ENCODE measurements at regions not wholly inside any gene's neighbourhood (a gene's known extent, or its start where the extent isn't known, plus 50 kb on each side); places are given as distances from the start of the nearest gene placed in this dataset.
"Not testable (repeated sequence)": the region's sequence is repeated elsewhere in the genome, so short reads cannot be mapped to it uniquely, and the experiment has no call there.

- DNase-seq (ENCODE audit: low spot score), result no peak
These were observed 71.1 kb downstream of the TRAM1L1 start for GRCh38 chr4:117014236-117014635.

- no peak for DNase-seq (ENCODE audit: low spot score)
These were observed 74.7 kb downstream of the TRAM1L1 start for GRCh38 chr4:117010671-117011070.

- DNase-seq (ENCODE audit: low spot score), result no peak
These were observed 84.3 kb downstream of the TRAM1L1 start for GRCh38 chr4:117001077-117001476.

DNA sequence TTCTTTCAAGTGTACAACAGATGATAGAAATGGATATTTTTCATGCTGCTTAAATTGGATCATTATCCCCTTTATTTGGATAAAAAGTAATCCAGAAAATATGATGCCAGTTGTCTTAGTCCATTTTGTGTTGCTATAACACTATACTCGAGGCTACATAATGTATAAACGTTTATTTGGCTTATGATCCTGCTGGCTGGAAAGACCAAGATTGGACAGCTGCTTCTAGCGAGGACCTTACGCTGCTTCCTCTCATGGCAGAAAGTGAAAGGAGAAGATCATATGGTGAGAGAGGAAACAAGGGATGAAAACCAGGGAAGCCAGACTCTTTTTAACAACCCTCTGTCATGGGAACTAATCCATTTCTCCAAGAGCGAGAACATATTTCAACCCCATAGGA, 102.7 kb downstream of the TRAM1L1 start:
- DNase-seq (ENCODE audit: low spot score), result no peak

DNA sequence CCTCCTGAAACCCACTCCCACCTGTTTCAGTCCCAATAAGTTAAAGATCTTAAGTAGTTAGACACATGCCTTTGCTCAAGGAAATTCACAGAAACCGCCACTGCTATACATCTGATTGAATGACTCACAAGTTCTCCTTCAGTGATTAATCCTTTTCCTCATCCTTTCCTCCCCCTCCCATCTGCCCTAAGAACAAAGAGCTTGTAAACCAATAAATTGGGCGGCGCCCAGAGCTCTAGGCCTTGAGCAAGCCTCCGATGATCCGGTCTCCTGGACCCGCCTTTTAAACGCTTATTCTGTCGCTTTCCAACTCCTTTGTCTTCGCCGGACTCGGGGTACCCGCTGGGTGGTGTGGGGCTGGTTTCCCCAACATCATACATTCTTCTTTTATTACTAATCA, 104.9 kb downstream of the TRAM1L1 start:
- DNase-seq (ENCODE audit: low spot score), result not testable (repeated sequence)

DNA sequence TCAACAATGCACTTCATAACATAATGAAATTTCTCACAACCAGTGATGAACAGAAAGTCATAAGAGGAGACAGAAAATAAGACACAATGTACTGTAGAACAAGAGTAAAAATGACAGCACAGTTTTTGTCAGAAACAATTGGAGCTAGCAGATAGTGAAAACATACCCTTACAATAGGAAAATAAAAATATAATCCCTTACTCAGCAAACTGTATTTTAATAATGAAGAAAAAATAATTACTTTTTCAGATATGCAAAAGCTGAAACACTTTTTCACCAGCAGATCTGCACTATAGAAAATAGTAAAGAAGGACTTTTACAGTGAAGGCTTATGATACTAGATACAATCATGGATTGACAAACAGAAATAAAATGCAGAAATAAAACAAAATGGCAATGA, 126.3 kb downstream of the TRAM1L1 start:
- DNase-seq (ENCODE audit: low spot score), result no peak

DNA sequence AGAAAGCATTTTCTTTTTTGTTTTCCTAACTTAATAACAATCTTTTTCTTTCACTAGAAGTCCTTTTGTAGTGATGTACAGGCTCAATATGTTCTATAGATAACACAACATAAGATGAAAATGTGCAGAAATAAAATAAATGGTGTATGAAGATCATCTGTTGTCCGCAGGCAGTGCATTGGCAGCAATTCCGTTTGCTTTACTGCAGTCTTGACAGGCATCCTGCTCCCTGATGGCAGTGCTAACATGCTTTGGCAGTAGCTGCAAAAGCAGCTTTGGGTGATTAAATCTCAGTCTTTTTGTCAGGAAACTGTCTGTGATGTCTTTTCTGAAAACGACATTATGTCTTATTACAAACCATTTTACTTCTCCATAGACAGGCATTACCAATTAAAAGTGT, 131.4 kb downstream of the TRAM1L1 start:
- no peak for DNase-seq (ENCODE audit: low spot score)

DNA sequence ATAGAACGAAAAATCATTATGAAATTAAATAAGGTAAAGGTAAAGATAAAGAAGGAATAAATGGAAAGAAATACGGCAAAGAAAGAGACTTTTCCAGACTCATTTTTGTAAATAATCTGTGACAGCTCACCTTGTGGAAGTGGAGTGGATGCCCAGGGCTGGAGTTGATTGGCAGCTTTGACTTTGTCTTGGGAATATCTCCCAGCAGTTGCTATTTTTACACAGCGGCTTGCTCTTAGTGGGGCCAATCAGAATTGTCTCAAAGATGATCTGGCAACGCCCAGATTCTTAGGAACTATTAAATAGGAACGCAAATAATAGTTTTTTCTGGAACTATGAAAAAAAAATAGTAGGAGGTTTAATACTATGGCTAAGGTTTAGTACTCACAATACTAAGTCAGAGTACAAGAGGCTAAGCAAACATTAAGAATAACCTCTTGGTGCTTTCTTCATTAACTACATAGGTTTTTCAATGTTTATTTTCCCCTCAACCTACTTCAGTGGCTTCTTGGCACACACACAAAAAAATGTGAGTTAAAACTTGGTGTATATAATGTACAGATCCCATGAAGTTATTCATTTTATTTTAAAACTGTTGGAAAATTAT, 132.7 kb downstream of the TRAM1L1 start:
- DNase-seq (ENCODE audit: low spot score), result no peak

DNA sequence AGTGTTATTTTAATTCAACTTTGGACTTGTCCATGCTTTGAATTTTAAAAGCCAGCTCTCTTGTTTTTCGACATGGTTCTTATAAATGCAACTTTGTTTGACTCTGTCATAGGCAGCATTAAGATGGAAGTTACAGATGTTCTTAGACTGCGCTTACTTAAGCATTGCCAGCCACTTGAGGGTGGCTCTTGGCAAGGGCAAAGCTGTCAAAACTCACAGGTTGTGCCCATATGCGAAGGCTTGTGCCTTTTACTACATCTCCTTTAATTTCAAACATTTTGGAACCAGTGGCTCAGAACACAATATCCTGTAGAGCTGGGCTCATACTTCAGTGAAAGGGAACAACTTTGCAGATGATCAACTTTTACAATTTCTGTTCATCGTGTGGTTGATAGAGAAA, 135.5 kb downstream of the TRAM1L1 start:
- no peak for DNase-seq (ENCODE audit: low spot score)

DNA sequence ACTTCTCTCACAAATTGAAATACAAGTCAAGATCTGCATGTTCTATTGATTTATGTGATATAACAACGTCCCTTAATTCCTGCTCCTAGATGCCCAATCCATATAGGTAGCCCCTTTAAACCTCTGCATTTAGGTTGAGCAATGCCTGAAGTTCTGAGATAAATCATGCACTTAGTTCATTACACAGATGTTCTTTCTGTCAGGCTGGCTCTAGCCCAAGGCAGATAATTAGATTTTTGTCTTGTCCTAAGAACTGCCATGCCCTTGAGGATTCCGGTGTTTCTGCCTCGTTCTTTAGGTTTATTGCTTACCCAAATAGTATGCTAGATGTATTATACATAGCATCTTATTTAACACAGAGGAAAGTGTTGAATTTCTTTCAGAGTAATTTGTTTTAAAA, 143.1 kb downstream of the TRAM1L1 start:
- DNase-seq (ENCODE audit: low spot score), result no peak

- no peak for DNase-seq (ENCODE audit: low spot score)
These were observed 155.0 kb downstream of the TRAM1L1 start for GRCh38 chr4:116930329-116930728.

- DNase-seq (ENCODE audit: low spot score), result no peak
These were observed 158.6 kb downstream of the TRAM1L1 start for GRCh38 chr4:116926631-116927295.

DNA sequence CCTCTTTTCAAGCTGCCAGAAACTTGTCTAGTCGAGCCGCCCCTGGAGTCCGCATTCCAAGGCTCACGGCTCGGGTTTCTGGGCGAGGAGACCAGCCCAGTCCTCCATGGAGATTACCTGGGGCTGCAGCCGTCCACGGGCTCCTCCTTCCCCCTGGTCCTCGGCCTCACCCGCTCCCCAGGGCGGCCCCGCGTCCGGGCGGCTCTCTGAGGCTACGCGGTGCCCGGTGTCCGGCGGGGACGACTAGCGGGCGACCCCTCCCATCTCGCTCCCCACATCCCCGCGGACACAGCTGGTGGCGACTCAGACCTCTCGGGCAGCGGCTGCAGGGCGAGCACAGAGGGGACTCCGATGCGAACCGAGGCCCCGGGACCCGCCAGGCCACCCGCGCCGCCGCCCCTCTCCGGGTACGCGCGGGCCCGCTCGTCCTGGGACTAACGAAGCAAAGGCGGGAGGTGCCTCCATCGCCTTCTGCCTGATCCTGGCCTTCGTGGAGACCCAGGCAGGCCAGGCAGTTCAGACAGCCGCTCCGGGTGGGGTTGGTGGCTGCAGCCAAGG, 159.4 kb downstream of the TRAM1L1 start:
- peak; percentile 67 for DNase-seq (ENCODE audit: low spot score)

- no peak for DNase-seq (ENCODE audit: low spot score)
These were observed 162.0 kb downstream of the TRAM1L1 start for GRCh38 chr4:116923389-116923788.

GRCh38 chr4:116913451-116913850, 171.9 kb downstream of the TRAM1L1 start:
- DNase-seq (ENCODE audit: low spot score), result no peak

DNA sequence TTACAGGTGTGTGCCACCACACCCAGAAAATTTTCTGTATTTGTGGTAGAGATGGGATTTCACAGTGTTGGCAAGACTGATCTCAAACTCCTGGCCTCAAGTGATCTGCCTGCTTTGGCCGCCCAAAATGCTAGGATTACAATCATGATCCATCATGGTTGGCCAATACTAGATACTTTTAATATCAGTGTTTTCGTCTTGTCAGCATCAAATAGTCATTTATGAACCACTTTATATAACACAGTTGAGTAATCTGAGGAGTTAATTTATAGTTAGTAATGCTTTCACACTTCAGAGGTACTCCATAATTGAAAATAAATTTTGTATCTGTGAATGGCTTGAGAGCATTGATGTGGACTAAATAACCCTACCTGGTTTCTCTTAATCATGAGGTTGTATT, 178.6 kb downstream of the TRAM1L1 start:
- no peak for DNase-seq (ENCODE audit: low spot score)

GRCh38 chr4:116899561-116899960, 185.8 kb downstream of the TRAM1L1 start:
- DNase-seq (ENCODE audit: low spot score), result no peak

DNA sequence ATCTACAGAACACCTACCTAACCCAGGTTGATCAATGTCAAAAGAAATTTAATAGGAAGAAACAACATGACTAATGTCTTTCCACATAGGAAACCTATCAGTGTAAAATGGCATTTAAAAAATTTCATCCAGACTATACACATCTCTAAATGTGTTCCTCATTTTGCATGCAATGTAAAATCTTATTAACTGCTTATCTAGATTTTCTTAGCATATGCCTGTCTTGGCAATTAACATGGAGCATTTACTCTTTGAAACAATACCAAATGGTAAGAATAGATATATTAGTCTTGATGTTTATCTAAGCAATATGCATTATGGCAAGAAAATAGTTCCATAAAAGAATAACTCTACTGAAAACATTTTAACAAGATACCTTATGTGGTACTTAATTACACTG, 199.8 kb downstream of the TRAM1L1 start:
- DNase-seq (ENCODE audit: low spot score), result no peak

- DNase-seq (ENCODE audit: low spot score), result no peak
These were observed 202.9 kb downstream of the TRAM1L1 start for GRCh38 chr4:116882503-116882902.

GRCh38 chr4:116881077-116881476, 204.3 kb downstream of the TRAM1L1 start:
- no peak for DNase-seq (ENCODE audit: low spot score)

DNA sequence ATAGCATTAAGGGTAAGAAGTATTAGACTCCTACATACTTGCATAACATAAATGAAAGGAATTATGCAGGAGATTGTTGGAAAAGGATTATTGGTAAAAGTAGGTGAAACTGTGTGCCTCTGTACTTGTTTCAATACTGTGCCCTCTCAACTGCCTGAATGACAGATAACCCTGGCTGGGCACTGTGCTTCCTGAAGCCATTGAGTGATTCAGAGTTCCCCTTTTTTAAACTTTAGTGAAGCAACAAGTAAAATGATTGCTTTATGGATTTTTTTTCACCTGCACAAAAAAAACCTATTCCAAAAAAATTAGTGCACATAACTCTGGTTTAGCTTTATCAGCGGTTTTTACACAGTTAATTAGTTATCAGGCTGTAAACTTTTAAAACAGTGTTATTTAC, 204.8 kb downstream of the TRAM1L1 start:
- no peak for DNase-seq (ENCODE audit: low spot score)

- DNase-seq (ENCODE audit: low spot score), result no peak
These were observed 207.1 kb downstream of the TRAM1L1 start for GRCh38 chr4:116878280-116878679.

- DNase-seq (ENCODE audit: low spot score), result no peak
These were observed 208.3 kb downstream of the TRAM1L1 start for GRCh38 chr4:116877069-116877468.

DNA sequence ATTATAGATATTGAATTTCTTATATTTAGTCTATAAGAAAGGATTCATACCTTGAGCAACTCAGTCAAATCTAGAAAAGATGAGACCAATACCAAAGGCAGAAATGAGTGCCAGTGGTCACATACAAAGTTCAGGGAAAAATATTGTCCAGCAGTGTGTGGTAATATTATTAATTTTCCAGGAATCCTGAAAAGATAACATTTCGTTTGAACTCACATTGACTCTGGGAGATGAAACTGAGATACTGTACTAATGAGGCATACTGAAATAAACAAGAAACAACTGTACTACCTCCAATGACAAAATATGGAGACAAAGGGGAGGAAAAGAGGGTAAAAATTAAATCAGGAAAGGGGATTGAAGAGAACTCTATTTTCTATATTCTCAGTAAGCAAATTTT, 212.4 kb downstream of the TRAM1L1 start:
- DNase-seq (ENCODE audit: low spot score), result no peak
